Ovary (tissue), 7 donors: ENCODE measurements at regions not wholly inside any gene's neighbourhood (a gene's known extent, or its start where the extent isn't known, plus 50 kb on each side); places are given as distances from the start of the nearest gene placed in this dataset.

ENCODE experiments used
- DNase-seq, 5 donors: peaks; one replicate each; pipeline ENCODE4 v3.0.0-alpha.2; 2019 to 2020
- H3K27ac ChIP-seq, 2 donors: fragments of 200-600 bp; one replicate each; pipeline versions ENCODE4 v1.5.1 to v1.8.0; 2019 to 2022
- H3K27me3 ChIP-seq: fragments of 200-600 bp; one replicate; pipeline ENCODE4 v1.8.0; 2022
- H3K36me3 ChIP-seq: fragments of 200-600 bp; sonication (generic); one replicate; pipeline ENCODE4 v1.5.1; 2019
- H3K4me1 ChIP-seq: one replicate; pipeline ENCODE4 v1.8.1; 2013; ENCODE audit warnings: mild to moderate bottlenecking, moderate library complexity; ENCODE audit not compliant: insufficient read depth
- H3K4me3 ChIP-seq: fragments of 200-600 bp; sonication (generic); one replicate; pipeline ENCODE4 v1.5.1; 2017
- H3K9me3 ChIP-seq, 2 donors: fragments of 200-600 bp in 1 of 2; sonication (generic) in 1 of 2; one replicate each; pipeline versions ENCODE4 v1.5.1 to v1.8.1; 2013 to 2019; ENCODE audit warnings: mild to moderate bottlenecking in 1 of 2, moderate library complexity in 1 of 2
- EP300 ChIP-seq: sonication (generic); formaldehyde crosslinking; IDR thresholded peaks from one replicate; pipeline ENCODE4 v1.6.1; 2017; ENCODE audit warnings: antibody characterized with exemption
- POLR2A ChIP-seq: fragments of 450-650 bp; IDR thresholded peaks from one replicate; pipeline ENCODE4 v1.6.1; 2017; ENCODE audit warnings: antibody characterized with exemption, mild to moderate bottlenecking, moderate library complexity
- WGBS, 3 donors: extraction: QIAGEN DNeasy Blood & Tissue Kit in 1 of 3; methylation state at CpG; one replicate each; pipeline versions ENCODE4 v1.1.5 to v1.1.7; 2013 to 2017; 5-methylcytosine and 5-hydroxymethylcytosine counted together
- intact Hi-C, 4 donors: fragments of 100-400 bp; cut with DNase I; formaldehyde crosslinking; loops; one replicate each; pipeline versions ENCODE4 v1.11.0 to v1.15.1; 2022 to 2023
- TF ChIP-seq, protein P1 (sequence below), 3 donors: fragments of 450-650 bp in 2 of 3; fragments of 200-600 bp in 1 of 3; IDR thresholded peaks; one replicate each; pipeline versions ENCODE4 v1.5.1 to v1.8.0; 2016 to 2022; ENCODE audit warnings: antibody characterized with exemption in 3 of 3, mild to moderate bottlenecking in 1 of 3
- donor health status: DM: no; HTN: no; CAD: no; lungs with moderate emphysema.
- donor health status: DM: no; HTN: no; CAD: no.
- donor health status: Bipolar disorder and iron deficiency.
- donor health status: DM: no; HTN: no; CAD: no.
- donor health status: DM: yes; HTN: yes; CAD: no.

DNA sequence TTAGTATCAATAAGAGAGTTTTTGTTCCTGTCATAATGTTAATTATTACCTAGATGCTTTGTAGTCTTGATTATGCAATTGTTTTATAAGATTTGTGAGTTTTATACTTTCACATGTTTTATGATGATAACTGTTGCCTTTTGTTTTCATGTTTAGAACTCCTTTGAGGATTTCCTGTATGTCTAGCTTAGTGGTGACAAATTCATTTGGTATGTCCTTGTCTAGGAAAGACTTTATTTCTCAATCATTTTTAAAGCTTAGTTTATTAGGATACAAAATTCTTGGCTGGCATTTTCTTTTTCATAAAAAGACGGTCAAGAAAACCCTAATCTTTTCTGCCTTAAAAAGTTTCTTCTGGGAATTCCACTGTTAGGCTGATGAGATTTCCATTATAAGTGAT is 849.9 kb upstream of the EYS start:
- TF ChIP-seq, protein P1, sequence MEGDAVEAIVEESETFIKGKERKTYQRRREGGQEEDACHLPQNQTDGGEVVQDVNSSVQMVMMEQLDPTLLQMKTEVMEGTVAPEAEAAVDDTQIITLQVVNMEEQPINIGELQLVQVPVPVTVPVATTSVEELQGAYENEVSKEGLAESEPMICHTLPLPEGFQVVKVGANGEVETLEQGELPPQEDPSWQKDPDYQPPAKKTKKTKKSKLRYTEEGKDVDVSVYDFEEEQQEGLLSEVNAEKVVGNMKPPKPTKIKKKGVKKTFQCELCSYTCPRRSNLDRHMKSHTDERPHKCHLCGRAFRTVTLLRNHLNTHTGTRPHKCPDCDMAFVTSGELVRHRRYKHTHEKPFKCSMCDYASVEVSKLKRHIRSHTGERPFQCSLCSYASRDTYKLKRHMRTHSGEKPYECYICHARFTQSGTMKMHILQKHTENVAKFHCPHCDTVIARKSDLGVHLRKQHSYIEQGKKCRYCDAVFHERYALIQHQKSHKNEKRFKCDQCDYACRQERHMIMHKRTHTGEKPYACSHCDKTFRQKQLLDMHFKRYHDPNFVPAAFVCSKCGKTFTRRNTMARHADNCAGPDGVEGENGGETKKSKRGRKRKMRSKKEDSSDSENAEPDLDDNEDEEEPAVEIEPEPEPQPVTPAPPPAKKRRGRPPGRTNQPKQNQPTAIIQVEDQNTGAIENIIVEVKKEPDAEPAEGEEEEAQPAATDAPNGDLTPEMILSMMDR (IDR thresholded peaks at IDR 0.05): no peak
- TF ChIP-seq POLR2A (no peak), EP300 (no peak)
- Histone ChIP-seq H3K4me3 (no peak overlapping the region), H3K36me3 (no peaks in the 10 kb centered on the region), H3K27me3 (no peaks in the 10 kb centered on the region), H3K27ac (no peak overlapping the region), H3K9me3 (no peaks in the 10 kb centered on the region), H3K4me1 (no peaks in the 10 kb centered on the region)
- intact Hi-C loops: no loop called here
- DNase-seq: no peak
- WGBS, 3 donors: 83 to 86% (median 83%) methylated on average over 1 of the region's 1 CpG

DNA sequence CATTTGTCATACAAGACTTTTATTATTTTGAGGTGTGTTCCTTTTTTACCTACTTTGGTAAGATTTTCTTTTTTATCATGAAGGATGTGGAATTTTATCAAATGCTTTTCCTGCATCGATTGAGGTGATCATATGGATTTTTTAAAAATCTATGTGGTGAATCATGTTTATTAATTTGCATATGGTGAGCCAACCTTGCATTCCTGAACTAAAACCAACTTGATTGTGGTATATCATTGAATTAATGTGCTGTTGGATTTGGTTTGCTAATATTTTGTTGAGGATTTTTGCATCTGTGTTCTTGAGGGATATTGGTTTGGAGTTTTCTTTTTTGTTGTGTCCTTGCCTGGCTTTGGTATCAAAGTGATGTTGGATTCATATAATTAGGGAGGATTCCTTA is 848.1 kb upstream of the EYS start:
- DNase-seq: no peak
- no peaks in the 10 kb centered on the region for H3K9me3 ChIP-seq
- WGBS, 3 donors: 75 to 94% (median 76%) methylated on average over 1 of the region's 1 CpG
- no peak overlapping the region for H3K27ac ChIP-seq
- no peaks in the 10 kb centered on the region for H3K27me3 ChIP-seq
- no peaks in the 10 kb centered on the region for H3K4me1 ChIP-seq
- TF ChIP-seq, protein P1 (IDR thresholded peaks at IDR 0.05): no peak
- TF ChIP-seq EP300 (no peak), POLR2A (no peak)
- H3K36me3 ChIP-seq: no peaks in the 10 kb centered on the region
- no peak overlapping the region for H3K4me3 ChIP-seq
- intact Hi-C loops: no loop called here

DNA sequence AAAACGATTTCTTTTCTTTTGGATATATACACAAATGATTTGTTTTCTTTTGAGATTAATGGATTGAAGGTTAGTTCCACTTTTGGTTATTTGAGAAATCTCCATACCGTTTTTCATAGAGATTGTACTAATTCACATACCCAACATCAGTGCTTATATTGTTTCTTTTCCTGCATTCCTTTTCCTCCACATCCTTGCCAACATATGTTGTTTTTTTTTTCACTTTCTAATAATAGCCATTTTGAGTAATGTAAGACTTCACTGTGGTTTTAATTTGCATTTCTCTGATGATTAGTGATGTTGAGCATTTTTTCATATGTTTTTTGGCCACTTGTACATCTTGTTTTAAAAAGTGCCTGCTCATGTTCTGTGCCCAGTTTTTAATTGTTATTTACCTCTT is 846.4 kb upstream of the EYS start:
- intact Hi-C loops: no loop called here
- 17 to 67% (median 37%) methylated on average over 2 of the region's 2 CpGs for WGBS, 3 donors
- H3K4me3 ChIP-seq: no peak overlapping the region

DNA sequence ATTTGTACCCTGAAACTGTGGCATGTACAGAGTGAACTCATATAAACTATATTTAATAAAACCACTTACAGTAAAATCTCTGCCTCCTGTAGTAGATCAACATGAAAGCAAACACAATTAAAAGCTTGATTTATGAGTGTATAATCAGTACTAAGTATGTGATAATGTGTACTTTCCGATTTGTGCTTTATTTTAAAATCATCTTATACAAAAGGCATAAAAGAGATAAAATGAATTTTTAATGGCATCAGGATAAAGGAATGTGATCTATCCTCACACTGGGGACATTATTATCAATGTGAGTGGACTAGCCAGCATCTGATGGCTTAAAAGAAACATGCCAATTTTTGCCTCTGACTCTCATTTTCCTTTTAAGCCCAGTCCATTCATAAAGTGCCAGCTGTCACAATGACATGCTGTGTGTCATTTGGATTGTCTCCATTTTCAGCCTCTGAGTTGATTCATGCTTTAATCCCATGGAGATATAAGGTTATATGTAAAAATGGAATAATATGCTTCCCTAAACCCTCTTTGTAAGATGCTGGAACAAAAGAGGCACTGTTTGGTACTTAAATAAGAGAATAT is 831.6 kb upstream of the EYS start:
- Histone ChIP-seq H3K36me3 (no peaks in the 10 kb centered on the region), H3K4me1 (no peaks in the 10 kb centered on the region), H3K4me3 (no peak overlapping the region), H3K27ac (no peak overlapping the region), H3K9me3 (no peaks in the 10 kb centered on the region), H3K27me3 (no peaks in the 10 kb centered on the region)
- 9 to 19% (median 14%) methylated on average over 1 of the region's 1 CpG for WGBS, 3 donors
- TF ChIP-seq, protein P1 (IDR thresholded peaks at IDR 0.05): no peak
- TF ChIP-seq POLR2A (no peak), EP300 (no peak)
- intact Hi-C loops: no loop called here
- no peak for DNase-seq

More for the DNA sequence above, 846.4 kb upstream of the EYS start:
- TF ChIP-seq POLR2A (no peak), EP300 (no peak)
- TF ChIP-seq, protein P1 (IDR thresholded peaks at IDR 0.05): no peak
- Histone ChIP-seq H3K36me3 (no peaks in the 10 kb centered on the region), H3K4me1 (no peaks in the 10 kb centered on the region), H3K27ac (no peak overlapping the region), H3K27me3 (no peaks in the 10 kb centered on the region), H3K9me3 (no peaks in the 10 kb centered on the region)
- DNase-seq: no peak
